Lower leg skin (tissue), 4 donors: ENCODE measurements at regions not wholly inside any gene's neighbourhood (a gene's known extent, or its start where the extent isn't known, plus 50 kb on each side); places are given as distances from the start of the nearest gene placed in this dataset.

Experiments
- DNase-seq, 2 donors: peaks; one replicate each; pipeline ENCODE4 v3.0.0-alpha.2; 2019; ENCODE audit warnings: low spot score in 2 of 2
- H3K4me3 ChIP-seq: fragments of 200-600 bp; sonication (generic); 2 replicates; pipeline ENCODE4 v1.5.1; 2017; ENCODE audit warnings: mild to moderate bottlenecking, low read depth; ENCODE audit not compliant: poor library complexity, severe bottlenecking
- POLR2A ChIP-seq, 2 donors: fragments of 450-650 bp; IDR thresholded peaks; one replicate each; pipeline ENCODE4 v1.6.1; 2016 to 2017; ENCODE audit warnings: antibody characterized with exemption in 2 of 2, mild to moderate bottlenecking in 1 of 2, moderate library complexity in 1 of 2
- WGBS, 2 donors: methylation state at CpG; one replicate each; pipeline ENCODE4 v1.1.5; 2018; 5-methylcytosine and 5-hydroxymethylcytosine counted together
- intact Hi-C: fragments of 100-400 bp; cut with DNase I; formaldehyde crosslinking; loops from one replicate; pipeline ENCODE4 v1.15.0; 2023; ENCODE audit warnings: low total_unique reads
- TF ChIP-seq, protein P1 (sequence below), 3 donors: fragments of 450-650 bp; IDR thresholded peaks; one replicate each; pipeline ENCODE4 v1.5.1; 2016; ENCODE audit warnings: antibody characterized with exemption in 3 of 3, mild to moderate bottlenecking in 3 of 3, moderate library complexity in 2 of 3

- intact Hi-C loops = no loop called here
- TF ChIP-seq, protein P1, sequence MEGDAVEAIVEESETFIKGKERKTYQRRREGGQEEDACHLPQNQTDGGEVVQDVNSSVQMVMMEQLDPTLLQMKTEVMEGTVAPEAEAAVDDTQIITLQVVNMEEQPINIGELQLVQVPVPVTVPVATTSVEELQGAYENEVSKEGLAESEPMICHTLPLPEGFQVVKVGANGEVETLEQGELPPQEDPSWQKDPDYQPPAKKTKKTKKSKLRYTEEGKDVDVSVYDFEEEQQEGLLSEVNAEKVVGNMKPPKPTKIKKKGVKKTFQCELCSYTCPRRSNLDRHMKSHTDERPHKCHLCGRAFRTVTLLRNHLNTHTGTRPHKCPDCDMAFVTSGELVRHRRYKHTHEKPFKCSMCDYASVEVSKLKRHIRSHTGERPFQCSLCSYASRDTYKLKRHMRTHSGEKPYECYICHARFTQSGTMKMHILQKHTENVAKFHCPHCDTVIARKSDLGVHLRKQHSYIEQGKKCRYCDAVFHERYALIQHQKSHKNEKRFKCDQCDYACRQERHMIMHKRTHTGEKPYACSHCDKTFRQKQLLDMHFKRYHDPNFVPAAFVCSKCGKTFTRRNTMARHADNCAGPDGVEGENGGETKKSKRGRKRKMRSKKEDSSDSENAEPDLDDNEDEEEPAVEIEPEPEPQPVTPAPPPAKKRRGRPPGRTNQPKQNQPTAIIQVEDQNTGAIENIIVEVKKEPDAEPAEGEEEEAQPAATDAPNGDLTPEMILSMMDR (IDR thresholded peaks at IDR 0.05) = no peak
- no peak for TF ChIP-seq POLR2A (IDR thresholded peaks at IDR 0.05)
- DNase-seq = no peak
- H3K4me3 ChIP-seq = no peak overlapping the region
- 60 to 67% methylated on average over 2 of the region's 2 CpGs for WGBS, 2 donors
These were observed 347.7 kb upstream of the CDH8 start for GRCh38 chr16:62383941-62384340.

- 73 to 76% methylated on average over 3 of the region's 3 CpGs for WGBS, 2 donors
- intact Hi-C loops = no loop called here
- DNase-seq = no peak
- no peak for TF ChIP-seq POLR2A (IDR thresholded peaks at IDR 0.05)
- TF ChIP-seq, protein P1 (IDR thresholded peaks at IDR 0.05) = no peak
- H3K4me3 ChIP-seq = no peak overlapping the region
These were observed 334.2 kb upstream of the CDH8 start for GRCh38 chr16:62370445-62370844.

- 66 to 72% methylated on average over 2 of the region's 2 CpGs for WGBS, 2 donors
- TF ChIP-seq, protein P1 (IDR thresholded peaks at IDR 0.05) = no peak
- no peak for TF ChIP-seq POLR2A (IDR thresholded peaks at IDR 0.05)
- DNase-seq = no peak
- H3K4me3 ChIP-seq = no peak overlapping the region
- intact Hi-C loops = no loop called here
These were observed 327.3 kb upstream of the CDH8 start for GRCh38 chr16:62363501-62363900.

- intact Hi-C loops = no loop called here
- no peak overlapping the region for H3K4me3 ChIP-seq
- 95 to 99% methylated on average over 2 of the region's 2 CpGs for WGBS, 2 donors
These were observed 317.1 kb upstream of the CDH8 start for GRCh38 chr16:62353355-62353754.

GRCh38 chr16:62342216-62342615 is 306.0 kb upstream of the CDH8 start:
- TF ChIP-seq POLR2A (IDR thresholded peaks at IDR 0.05) = no peak
- TF ChIP-seq, protein P1 (IDR thresholded peaks at IDR 0.05) = no peak
- no peak overlapping the region for H3K4me3 ChIP-seq
- intact Hi-C loops = no loop called here
- DNase-seq = no peak
- WGBS, 2 donors = 65 to 70% methylated on average over 2 of the region's 2 CpGs

More at GRCh38 chr16:62353355-62353754, 317.1 kb upstream of the CDH8 start:
- TF ChIP-seq, protein P1 (IDR thresholded peaks at IDR 0.05) = no peak
- no peak for TF ChIP-seq POLR2A (IDR thresholded peaks at IDR 0.05)
- DNase-seq = no peak

DNA sequence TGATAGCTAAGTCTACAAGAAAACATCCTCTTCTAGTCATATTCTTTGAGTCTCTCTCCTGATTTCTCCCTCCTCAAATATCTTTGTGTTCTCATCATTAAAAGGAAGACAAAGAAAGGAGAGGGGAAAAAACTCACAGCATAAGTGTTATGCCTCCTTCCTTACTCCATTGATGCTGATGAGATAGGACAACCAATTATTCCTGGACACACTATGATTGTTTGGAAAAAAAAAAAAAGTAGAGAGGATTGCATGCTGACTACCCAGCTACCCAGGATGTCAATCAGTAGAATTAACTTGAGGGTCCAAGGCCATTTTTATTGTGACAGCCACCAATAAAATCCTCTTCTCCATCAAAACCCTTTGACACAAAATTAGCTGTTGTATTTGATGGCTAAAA is 299.1 kb upstream of the CDH8 start:
- H3K4me3 ChIP-seq = no peak overlapping the region
- TF ChIP-seq POLR2A (IDR thresholded peaks at IDR 0.05) = no peak
- TF ChIP-seq, protein P1 (IDR thresholded peaks at IDR 0.05) = no peak
- DNase-seq = no peak
- intact Hi-C loops = no loop called here
